ENCODE measurements at regions not wholly inside any gene's neighbourhood (a gene's known extent, or its start where the extent isn't known, plus 50 kb on each side); places are given as distances from the start of the nearest gene placed in this dataset.
"Not testable (repeated sequence)": the region's sequence is repeated elsewhere in the genome, so short reads cannot be mapped to it uniquely, and the experiment has no call there.

DNA sequence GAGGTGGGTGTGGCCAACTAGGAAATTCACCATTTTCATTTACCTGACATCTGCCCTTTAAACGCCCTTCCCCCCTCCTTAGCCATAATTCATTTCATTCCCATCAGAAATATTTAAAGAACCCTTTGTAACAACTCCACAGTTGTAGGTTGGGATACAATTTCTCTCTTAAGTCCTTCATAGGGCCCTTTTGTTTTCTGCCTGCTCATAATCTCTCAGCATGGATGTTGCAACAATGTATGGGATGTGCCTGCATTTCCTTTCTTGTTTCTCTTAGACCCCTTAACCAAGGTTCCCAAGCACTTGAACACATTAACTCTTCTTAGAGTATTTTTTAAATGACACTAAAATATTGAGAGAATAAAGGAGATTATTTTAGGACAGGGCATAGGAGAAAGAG, 51.7 kb upstream of the MYO10 start:
- no peak for DNase-seq (ENCODE audit: low spot score)

DNA sequence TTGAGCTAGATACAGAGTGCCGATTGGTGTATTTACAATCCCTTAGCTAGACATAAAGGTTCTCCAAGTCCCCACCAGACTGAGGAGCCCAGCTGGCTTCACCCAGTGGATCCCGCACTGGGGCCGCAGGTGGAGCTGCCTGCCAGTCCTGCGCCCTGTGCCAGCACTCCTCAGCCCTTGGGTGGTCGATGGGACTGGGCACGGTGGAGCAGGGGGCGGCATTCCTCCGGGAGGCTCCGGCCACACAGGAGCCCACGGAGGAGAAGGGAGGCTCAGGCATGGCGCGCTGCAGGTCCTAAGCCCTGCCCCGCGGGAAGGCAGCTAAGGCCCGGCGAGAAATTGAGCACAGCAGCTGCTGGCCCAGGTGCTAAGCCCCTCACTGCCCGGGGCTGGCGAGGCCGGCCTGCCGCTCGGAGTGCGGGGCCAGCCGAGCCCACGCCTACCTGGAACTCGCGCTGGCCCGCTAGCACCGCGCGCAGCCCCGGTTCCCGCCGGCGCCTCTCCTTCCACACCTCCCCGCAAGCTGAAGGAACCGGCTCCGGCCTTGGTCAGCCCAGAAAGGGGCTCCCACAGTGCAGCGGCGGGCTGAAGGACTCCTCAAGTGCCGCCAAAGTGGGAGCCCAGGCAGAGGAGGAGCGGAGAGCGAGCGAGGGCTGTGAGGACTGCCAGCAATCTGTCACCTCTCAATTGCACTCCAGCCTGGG, 54.9 kb upstream of the MYO10 start:
- not testable (repeated sequence) for DNase-seq (ENCODE audit: low spot score)

DNA sequence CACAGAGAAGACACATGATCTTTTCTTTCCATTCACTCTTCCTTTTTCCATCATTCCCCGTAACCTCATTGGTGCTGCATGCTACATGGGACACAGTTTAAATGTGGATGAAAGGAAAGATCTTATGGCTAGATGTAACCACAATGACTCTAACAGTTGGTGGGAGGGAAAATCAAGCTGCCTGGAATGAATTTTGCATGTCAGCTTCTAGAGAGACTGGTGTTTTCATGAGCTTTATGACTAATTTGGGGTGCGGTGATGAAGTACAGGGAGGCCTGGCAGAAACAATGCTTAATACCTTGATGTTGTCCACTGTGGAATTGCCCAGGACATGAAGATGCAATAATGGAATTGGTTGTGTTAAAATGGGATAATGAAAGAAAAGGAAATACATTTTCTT, 55.9 kb upstream of the MYO10 start:
- no peak for DNase-seq (ENCODE audit: low spot score)

DNA sequence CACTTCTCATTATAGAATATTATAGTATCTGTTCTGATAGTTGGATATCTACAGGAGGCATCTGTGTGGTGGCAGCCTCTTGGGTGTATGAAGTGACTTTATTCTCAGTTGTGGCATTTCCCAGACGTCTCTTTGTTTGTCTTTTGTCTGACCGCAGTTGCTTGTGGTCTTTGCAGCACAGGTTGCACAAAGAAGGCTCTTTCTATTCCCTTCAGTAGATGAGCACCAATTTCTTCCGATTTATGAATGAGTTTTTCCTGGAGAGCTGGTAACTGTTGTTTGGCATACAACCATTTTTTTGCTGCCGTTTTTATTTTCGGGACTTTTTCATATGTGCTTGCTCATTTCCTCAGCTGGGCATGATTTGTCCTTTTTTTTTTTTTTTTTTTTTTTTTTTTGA, 56.4 kb upstream of the MYO10 start:
- DNase-seq (ENCODE audit: low spot score), result no peak

DNA sequence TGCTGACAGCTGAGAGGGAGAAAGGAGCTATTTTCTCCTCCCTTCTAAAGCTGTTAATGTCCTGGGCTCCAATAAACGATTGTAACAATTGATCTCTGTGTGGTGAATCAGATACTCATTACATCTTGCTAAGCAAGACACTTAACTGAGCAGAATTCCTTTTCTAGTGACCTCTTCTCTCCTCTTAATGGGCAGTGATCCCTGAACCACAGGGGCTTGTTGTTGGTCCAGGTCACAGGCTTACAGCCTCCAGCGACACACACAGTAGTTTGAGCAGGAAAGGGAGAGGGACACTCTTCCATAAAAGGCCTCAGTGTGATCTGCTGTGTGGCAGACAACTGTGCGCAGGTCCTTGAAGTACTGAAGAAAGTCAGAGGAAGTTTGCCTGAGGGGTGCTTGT, 58.5 kb upstream of the MYO10 start:
- no peak for DNase-seq (ENCODE audit: low spot score)

DNA sequence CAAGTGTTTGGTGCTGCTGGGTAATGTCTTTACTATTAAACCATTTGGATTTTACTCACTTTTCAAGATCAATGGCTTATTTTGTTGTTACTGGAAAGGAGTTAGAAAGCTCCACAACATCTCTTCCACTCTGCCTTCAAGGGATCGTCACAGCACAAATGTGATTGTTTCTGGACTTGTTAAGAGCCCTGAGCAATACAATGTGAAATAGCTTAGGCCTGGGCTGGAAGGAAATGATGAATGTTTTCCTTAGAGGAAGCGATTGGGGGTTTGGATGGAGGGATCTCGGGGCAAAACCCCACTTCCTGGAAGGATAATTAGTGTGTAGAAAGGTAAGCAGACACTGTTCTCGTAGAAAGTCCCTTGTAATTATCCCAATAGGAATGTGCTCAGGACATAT, 59.3 kb upstream of the MYO10 start:
- no peak for DNase-seq (ENCODE audit: low spot score)

DNA sequence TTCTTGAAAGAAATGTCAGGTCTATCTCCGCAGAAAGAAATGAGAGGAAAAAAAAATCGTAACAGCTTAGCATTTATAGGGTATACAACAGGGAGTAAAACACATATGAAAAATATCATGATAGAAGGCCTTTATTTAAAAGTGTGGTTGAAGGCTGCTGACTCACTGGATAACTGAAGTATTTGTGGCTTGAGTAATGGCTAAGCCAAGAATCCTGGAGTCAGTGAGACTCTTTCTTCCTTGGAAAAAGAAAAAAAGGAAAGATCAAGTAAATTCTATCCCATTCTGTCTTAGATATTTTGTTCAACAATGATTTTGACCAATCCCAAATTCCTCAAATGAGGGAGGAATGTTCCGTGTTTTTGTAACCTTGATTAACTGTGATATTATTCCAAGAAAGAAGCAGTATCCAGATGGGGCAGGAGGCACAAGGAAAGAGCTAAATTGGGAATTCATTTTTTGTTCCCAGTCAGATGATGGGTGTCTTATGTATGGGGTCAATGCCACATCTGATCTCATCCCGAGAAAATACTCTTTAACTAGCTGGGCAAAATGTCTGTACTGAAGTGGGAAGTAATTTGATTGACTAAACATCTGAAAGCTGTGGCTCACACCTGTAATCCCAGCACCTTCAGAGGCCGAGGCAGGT, 64.3 kb upstream of the MYO10 start:
- DNase-seq (ENCODE audit: low spot score), result no peak

DNA sequence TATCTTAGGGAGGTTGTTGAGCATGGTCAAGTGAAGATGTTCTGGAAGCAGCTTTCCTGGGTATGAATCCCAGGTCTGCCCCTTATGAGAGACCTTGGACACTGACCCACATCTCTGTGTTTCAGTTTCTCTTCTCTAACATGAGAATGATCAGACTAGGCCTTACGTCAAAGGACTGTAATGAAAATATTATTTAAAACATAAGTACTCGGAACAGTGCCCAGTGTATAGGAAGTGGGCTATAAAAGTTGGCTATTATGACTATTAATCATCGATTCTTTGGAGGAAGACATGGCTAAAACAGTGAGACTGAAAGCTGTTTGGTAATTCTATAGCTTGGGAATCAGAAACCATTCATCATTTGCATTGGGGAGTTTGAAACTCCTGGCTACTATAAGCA, 65.3 kb upstream of the MYO10 start:
- no peak for DNase-seq (ENCODE audit: low spot score)

DNA sequence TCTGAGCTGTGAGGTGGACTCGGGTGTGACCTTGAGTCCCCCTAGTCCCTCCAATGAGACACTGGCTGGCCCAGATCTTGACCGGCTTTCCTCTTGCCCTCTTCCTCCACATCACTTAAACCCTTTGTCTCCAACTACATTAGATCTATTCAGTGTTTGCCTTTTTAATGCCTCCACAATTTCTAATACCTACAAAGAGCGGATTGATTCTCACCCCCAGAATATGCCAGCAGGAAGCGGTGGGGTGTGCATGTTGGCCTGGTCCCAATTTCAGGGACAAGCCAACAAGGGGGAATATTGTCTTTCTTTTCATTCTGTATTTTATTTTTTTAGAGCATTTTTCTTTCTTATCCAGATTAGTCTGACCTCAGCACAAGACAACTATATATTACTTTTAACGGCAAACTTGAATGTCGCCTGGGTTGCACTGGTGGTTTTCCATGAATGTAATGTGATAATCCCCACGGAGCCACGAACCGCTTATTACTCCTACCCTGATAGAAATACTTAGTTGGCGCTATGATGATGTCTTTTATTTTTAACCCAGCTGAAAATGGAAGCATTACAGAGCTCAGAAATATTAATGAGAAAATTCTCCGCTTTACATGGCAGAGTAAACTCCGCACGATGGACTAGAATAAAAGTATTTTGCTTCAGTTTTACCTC, 68.5 kb upstream of the MYO10 start:
- no peak for DNase-seq (ENCODE audit: low spot score)

DNA sequence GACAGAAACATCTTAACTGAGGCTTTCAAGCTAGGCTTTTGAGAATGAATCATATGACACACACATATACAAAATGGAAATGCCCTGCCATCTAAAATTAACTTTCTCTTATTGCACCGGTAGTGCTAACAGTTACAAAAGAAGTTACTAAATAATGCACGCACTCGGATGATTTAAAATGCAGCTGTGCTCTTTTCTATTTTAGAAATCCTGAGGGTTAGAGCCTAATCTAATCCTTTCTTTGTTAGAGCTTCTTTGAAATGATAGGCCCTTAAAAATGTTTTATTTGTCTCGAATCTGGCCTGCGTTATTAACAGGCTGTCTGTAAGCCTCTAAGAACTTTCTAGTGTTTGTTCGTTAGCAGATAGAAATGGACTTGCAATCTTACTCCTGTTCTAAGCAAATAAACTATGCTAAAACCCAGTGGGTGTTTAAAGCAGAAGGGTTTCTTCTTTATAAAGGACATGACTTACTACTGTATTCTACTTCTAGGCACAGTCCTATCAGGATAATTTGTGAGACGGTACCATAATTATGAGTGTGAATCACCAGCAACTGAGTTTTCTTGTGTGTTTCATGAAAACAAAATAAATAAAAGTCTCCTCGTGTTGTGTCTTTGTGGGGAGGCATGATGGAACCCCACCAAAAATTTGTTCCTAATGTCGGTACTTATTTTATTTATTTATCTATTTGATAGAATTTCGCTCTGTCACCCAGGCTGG, 69.2 kb upstream of the MYO10 start:
- DNase-seq (ENCODE audit: low spot score), result no peak

DNA sequence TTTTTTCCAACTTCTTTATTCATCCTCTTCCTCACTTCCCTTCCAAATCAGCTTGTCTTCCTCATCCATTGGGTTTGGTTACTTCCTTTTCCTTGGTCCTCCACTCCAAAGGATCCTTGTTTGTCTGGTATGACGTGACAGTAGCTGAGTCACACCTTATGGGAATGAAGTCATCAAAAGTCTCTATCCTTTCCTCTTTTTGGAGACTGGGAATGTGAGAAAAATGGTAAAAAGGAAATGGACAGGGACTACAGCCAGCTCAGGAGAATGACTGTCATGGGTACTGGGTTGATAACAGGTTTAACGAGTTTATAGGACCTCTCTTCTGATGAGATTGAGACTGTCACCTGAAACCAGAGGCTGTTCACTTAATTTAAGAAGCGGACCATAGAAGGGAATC, 76.2 kb upstream of the MYO10 start:
- DNase-seq (ENCODE audit: low spot score), result no peak

DNA sequence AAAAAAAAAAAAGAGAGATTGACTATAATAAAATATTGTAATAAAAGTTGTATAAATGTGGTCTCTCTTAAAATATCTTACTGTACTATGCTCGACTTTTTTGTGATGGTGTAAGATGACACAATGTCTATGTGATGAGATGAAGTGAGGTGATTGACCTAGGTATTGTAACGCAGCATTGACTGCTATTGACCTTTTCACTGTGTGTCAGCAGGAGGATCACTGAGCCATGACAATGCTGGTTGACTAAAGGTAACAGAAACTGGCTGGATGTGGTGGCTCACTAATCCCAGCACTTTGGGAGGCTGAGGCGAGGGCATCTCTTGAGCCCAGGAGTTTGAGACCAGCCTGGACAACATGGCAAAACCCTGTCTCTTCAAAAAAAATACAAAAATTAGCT, 78.6 kb upstream of the MYO10 start:
- no peak for DNase-seq (ENCODE audit: low spot score)

DNA sequence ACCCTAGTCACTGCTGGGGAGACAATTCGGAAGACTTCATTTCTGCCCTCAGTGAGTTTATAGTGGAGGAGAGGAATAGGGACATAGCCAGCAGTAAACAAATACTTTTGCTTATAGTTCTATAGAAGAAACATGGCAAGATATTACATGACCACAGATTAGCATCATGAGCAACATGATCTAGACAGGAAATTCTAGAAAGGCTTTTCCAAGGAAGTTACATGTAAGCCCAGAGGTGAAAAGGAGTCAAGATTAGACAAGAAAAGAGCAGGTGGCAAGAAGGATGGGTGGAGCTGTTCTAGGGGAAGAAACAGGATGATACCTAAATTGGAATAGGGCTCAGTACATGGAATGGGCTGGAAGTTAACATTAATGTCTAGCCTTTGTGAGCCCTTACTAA, 82.8 kb upstream of the MYO10 start:
- DNase-seq (ENCODE audit: low spot score), result no peak

DNA sequence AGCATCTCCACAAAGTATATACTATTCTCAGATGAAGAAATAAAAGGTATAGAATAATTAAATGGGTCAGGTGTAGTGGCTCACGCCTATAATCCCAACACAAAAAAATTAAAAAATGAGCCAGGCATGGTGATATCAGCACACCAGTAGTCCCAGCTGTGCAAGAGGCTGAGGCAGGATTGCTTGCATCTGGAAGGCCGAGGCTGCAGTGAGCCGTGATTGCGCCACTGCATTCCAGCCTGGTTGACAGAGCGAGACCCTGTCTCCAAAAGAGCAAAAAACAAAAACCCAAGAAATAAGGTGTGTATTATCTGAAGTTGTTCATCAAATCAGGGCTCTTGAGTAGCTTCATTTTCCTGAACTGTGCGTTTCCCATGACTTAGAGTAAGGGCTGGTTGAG, 83.2 kb upstream of the MYO10 start:
- DNase-seq (ENCODE audit: low spot score), result no peak

DNA sequence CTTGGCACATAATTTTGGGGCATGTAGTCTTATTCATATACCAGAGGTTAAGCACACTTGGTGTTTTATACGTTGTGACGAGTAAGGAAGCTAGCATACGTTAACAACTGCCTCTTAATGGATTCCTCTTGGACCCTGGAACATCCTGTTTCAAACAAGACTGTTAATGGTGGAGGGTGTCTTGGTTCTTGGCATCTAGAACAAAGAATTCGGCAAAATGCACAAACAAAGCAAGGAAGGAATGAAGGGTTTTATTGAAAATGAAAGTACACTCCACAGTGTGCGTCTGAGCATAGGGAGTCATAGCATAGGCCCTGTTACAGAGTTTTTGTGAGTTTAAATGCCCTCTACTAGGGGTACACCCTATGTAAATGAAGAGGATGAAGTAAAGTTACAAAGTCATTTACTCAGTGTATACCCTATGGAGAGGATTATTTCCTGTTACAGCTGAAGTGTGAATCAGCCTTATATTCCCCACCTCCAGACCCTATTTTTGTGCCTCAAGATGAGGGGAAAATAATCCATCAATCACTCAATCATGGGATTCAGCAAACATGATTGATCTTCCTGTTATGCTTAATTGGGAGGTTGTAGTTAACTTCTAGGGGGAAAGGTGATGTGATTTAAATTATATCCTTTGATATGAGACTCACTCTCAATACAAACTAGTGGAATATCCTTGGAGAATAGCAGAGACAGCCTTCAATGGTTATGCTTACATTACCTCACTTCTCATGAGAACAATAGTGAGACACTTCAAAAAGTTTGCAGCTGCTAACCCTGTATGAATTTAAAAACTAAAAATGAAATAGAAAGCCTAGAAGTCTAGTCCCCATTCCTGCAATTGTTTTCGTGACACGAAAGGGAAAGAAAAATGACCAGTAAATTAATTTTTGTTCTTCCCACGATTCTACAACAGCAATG, 84.9 kb upstream of the MYO10 start:
- DNase-seq (ENCODE audit: low spot score), result no peak

DNA sequence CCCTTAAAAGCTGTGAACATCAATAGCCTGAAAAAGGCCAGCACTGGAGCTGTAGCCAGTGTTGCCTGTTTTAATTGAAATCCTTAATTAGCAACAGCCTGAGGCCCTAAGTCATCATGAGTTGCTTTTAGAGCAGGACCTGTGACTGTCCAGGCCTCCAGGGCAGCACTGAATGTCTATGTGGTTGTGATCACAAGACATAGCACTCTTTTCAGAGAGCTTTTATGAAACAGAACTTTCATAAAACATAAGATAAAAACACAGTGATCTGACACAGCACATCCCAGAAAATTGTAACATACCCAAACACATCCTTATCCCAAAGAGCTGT, 85.5 kb upstream of the MYO10 start:
- DNase-seq (ENCODE audit: low spot score), result no peak

DNA sequence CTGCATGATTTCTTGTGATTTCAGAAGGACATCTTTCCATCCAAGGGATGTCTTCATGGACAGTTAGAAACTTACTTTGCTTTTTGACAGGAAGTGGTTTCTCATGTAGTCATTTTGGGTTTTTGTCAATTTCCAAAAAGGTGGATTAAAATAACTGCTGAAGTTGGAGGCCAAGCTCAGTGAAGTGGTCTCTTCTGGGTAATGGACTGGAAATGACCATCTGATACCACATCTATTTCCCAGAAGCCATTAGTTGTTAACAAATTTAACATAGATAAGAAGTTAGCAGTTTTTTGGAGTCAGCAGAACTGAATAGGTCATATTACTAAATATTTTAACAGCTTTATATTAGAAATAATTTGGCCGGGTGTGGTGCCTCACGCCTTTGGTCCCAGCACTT, 86.2 kb upstream of the MYO10 start:
- no peak for DNase-seq (ENCODE audit: low spot score)

DNA sequence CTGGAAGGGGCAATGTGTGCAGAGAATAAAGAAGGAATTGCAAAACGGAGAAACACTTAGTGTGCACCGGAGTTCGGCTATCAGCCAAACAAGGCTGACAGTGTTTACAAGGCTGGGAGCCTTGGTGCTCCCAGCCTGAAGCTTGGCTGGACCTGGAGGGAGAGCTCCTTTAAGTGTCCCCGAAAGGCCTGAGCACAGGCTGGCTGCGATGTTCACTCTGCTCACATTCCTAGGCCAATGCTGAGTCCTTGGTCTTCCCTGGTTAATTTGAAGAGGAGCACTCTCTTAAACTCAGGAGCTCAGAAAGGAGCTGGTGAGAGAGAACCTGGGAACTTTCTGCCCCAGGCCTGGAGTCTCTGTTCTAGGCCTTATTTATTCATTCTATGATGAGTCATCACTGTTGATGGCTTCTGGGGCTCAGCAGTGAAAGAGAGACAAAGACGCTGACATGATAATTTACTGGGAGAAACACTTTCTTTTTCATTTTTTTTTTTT, 88.6 kb upstream of the MYO10 start:
- no peak for DNase-seq (ENCODE audit: low spot score)

DNA sequence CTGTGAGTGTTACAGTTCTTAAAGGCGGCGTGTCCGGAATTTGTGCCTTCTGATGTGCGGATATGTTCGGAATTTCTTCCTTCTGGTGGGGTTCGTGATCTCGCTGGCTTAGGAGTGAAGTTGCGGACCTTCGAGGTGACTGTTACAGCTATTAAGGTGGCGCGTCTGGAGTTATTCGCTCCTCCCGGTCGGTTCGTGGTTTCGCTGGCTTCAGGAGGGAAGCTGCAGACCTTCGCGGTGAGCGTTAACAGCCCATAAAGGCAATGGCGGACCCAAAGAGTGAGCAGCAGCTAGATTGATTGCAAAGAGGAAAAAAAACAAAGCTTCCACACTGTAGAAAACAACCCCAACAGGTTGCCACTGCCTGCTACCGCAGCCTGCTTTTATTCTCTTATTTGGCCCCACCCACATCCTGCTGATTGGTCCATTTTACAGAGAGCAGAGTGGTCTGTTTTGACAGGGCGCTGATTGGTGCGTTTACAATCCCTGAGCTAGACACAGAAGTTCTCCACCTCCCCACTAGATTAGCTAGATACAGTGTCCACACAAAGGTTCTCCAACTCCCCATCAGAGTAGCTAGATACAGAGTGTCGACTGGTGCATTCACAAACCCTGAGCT, 95.7 kb upstream of the MYO10 start:
- not testable (repeated sequence) for DNase-seq (ENCODE audit: low spot score)

DNA sequence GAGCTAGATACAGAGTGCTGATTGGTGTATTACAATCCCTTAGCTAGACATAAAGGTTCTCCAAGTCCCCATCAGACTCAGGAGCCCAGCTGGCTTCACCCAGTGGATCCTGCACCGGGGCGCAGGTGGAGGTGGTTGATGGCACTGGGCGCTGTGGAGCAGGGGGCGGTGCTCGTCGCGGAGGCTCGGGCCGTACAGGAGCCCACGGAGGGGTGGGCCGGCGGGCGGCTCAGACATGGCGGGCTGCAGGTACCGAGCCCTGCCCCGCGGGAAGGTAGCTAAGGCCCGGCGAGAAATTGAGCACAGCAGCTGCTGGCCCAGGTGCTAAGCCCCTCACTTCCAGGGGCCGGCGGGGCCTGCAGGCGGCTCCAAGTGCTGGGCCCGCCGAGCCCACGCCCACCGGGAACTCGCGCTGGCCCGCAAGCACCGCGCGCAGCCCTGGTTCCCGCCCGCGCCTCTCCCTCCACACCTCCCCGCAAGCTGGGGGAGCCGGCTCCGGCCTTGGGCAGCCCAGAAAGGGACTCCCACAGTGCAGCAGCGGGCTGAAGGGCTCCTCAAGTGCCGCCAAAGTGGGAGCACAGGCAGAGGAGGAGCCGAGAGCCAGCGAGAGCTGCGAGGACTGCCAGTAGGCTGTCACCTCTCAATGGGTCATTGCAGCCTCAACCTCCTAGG, 96.4 kb upstream of the MYO10 start:
- not testable (repeated sequence) for DNase-seq (ENCODE audit: low spot score)

DNA sequence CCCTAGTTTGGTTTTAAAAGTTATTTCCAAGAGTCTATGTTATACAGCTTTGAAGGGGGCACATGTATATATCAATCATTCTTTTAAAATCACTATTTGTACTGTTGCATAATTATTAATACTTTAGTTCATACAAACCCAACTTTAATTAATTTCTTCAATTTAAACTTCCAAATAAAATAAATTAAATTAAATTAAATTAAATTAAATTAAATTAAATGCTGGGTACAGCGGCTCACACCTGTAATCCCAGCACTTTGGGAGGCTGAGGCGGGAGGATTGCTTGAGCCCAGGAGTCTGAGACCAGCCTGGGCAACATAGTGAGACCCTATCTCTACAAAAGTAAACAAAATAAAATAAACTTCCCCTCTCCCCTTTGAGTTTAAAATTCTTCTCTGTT, 98.9 kb upstream of the MYO10 start:
- not testable (repeated sequence) for DNase-seq (ENCODE audit: low spot score)
